ENCODE measurements at regions not wholly inside any gene's neighbourhood (a gene's known extent, or its start where the extent isn't known, plus 50 kb on each side); places are given as distances from the start of the nearest gene placed in this dataset.
"Not testable (repeated sequence)": the region's sequence is repeated elsewhere in the genome, so short reads cannot be mapped to it uniquely, and the experiment has no call there.

- no peak for DNase-seq
These were observed 293.5 kb downstream of the LTN1 start for GRCh38 chr21:28699186-28699585.

GRCh38 chr21:28696844-28697410, 295.8 kb downstream of the LTN1 start:
- no peak for DNase-seq

- DNase-seq: no peak
These were observed 299.2 kb downstream of the LTN1 start for GRCh38 chr21:28693476-28693875.

DNA sequence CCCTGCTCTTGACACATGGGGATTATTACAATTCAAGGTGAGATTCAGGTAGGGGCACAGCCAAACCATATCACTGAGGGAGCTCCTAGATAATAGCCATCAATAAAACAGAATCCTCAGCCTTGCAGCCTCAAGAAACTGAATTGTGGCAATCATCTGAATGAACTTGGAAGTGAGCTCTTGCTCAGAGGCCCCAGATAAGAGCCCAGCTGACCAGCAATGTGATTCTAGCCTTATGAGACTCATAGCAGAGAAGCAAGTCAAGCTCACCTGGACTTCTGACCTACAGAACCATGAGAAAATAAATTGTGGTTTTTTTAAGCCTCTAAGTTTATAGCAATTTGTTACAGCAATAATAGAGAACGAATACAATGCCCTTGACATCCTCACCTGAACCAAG, 302.5 kb downstream of the LTN1 start:
- DNase-seq: no peak

DNA sequence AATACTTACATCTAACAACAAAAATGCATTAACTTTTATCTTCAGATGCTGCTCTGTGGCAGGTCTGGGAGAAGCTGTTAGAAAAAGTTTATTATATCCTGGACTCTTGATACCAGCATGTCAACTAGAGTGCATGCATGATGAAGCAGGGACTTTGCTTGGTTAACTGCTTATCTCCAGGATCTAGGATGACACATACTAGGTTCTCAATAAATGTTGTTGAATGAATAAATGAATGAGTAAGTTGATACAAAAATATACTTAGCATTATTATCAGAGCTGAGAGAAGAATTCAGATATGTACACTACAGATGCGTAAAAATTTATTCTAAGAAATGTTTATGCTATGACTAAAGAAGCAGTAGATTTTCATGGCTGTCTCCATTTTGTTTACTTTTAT, 304.3 kb downstream of the LTN1 start:
- no peak for DNase-seq

- DNase-seq: no peak
These were observed 305.1 kb downstream of the LTN1 start for GRCh38 chr21:28687586-28687985.

GRCh38 chr21:28683982-28684752, 308.5 kb downstream of the LTN1 start:
- DNase-seq: no peak

GRCh38 chr21:28682884-28683283, 309.8 kb downstream of the LTN1 start:
- DNase-seq: not testable (repeated sequence)

- DNase-seq: not testable (repeated sequence)
These were observed 315.6 kb downstream of the LTN1 start for GRCh38 chr21:28677096-28677495.

DNA sequence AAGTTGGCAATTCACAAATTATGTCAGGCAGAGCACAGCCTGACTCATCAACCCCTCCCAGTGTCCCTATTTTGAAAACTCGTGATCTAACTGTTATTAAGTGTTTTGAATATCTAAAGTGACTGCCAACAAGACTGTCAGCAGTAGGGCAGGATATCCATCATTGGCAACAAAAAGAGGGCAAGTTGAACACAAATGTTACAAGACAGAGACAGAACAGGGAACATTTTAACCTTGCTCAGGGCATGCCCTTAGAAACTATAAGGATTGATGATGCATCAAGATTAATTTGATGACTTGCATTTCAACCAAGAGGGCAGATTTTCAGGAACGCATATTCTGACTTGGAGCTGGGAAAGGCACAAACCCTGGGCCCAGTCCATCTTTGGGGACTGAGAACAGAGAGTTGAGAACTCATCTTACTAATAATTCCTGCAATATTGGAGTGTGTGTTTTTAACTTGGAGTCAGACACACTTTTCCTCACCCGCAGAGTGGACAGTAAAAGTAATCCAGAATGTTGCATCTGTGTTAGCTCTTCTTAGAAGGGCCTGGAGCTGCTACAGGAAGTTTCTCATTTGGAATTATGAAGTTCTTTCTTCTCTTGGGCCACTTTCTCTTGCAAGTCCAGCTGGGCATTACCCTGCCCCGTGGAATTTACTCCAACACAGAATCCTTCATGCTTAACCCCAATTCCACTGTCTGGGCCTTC, 317.2 kb downstream of the LTN1 start:
- DNase-seq: no peak

DNA sequence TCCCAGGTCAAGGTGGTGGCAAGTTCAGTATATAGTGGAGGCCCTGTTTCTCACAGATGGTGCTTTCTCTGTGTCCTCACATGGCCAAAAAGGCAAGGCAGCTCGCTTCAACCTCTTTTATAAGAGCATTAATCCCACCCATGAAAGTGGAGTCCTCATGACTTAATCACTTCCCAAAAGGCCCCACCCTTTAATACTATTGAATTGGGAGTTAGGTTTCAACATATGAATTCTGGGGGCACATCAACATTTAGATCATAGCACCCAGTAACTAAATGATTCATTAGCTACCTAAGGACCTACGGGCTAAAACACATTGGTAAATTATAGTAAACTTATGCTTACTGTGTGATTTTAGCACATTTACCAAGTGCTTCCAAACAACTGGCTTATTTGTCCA, 317.9 kb downstream of the LTN1 start:
- no peak for DNase-seq

GRCh38 chr21:28671549-28672195, 321.0 kb downstream of the LTN1 start:
- no peak for DNase-seq

DNA sequence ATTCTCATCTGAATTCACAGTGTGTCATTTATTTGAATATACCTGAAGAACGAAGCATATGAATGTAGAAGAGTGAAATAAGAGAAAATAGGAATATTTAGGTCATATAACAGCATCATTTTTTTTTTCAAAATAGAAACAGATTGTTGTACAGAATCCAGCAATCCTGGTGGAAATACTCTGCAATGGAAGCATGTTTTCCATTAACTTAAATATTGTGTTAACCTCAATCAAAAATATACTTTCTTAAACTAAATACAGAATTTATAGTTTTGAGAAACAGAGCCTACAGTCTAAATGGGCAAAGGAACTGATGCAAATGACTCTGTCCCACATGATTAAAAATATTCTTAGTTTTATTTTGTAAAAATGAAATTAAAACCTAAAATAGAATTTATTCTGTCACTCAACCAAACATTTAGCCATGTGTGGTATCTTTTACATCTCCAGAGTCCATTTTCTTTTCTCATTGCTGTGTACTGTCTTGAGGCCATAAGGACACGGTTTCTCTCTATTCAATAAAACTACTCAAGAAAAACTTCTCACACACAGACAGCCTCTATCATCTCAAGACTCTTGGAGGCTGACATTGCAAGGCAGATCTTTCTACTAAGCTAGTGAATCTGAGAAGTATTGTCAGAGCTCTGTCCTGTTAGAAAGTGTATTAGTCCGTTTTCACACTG, 322.6 kb downstream of the LTN1 start:
- DNase-seq: no peak

DNA sequence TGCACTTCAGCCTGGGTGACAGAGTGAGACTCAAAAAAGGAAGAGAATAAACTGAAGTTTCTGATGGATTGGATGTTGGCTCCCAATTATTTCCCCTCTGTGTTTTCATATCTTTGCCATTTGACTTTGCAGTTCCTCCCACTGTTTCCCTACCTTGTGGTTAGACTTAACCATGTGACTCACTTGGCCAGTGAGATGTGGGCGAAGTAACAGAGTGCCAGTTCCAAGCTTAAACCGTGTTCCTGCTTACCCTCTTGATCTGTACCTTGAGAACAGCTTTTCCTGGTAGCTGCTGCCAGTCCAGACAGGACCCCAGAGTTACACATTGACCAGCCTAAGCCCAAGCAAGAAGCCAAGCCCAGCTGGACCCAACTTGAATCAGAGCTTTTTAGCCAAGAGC, 323.4 kb downstream of the LTN1 start:
- no peak for DNase-seq

DNA sequence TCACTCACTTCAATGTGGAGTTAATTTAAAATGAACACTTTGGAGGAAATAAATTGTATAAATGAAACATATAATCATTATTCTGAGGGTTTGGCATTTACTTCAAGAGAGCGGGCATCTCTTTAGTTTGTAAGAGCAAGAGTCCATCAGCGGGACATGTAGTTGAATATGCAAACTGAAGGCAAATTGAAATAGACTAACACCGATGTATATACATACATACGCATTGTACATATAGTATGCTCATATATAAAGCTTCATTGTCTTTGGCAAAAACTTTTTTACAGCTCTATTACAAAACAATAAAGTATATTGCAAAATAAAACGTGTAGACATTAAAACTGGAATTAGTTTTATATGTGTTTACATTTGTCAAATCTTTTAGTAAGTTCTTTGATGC, 328.9 kb downstream of the LTN1 start:
- no peak for DNase-seq

DNA sequence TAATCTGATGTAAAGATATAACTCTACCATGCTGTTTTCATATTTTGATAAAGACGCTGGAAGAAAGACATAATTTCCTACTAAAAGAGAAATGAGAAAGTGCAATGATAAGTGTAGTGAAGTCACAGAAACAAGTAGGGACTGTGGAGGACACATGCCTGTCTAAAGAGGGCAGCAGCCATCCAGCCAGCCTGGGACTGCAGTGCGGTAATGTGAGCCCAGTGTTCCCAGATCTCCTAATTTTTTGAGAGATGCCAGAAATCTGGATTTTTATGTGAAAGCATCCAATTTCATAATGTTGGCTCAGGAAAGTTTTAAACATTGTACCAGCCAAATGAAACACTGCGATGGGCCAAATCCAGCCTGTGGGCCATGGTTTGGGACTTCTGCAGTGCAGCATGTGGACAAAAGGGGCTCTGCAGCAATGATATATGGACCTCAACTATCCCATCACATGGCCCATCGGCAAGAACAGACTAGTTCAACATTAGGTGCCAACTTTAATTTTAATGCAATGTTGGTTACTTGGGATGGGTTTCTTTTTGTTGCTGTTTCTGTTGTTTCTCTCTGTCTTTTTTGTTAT, 329.5 kb downstream of the LTN1 start:
- DNase-seq: no peak

DNA sequence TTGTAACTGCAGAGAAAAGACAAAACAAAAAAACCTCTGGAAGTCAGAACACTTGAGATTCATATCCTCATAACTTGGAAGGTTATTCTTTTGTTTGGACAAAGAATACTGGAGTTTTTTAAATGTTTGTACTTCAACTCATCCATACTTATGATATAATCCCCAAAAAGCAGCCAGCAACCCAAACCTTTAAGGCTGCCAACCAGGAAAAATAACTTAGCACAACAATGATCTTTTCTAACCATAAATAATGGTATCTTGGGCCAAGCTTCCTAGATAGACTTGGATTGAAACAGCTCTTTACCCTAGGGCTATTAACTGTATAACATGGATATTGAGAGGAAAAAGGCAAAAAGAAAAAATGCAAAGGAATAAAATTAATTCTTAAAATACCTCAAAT, 335.1 kb downstream of the LTN1 start:
- DNase-seq: no peak

DNA sequence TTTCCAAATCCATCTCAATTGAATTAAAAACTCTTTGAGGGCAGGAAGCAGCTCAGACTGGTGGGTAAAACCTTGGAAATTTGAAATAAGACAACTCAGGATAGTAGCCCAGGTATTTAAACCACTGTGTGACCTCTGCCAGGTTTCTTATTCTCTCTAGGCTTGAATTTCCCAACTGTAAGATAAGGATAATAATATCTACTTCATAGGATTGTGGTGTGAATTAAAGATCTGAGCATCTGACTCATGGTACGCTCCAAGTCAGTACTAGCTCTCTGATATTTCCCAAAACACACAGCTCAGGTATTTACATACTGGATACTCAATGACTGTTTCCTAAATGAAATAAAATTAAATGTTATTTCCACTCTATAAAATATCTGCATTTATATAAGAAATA, 337.2 kb downstream of the LTN1 start:
- no peak for DNase-seq

GRCh38 chr21:28654406-28654805, 338.3 kb downstream of the LTN1 start:
- no peak for DNase-seq

DNA sequence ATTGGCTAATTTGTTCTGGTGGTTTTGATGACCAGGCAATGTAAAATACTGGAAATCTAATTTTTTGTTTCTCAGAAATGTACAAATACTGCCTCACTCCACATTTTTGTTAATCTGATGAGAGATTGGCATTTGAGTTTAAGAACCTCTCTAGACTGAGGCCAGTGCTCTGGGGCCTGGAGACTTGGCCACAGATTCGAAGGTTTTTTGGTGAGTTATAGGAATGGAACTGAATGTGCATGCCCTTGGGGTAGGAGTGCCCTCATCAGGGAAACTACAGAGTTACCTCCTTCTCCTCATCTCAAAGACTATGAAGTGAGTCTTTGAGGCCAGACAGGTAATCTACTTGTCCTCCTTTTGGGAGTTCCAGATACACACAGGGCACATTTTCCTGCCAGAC, 347.9 kb downstream of the LTN1 start:
- DNase-seq: no peak

- DNase-seq: no peak
These were observed 349.8 kb downstream of the LTN1 start for GRCh38 chr21:28642891-28643290.

- DNase-seq: no peak
These were observed 350.9 kb downstream of the LTN1 start for GRCh38 chr21:28641731-28642130.

DNA sequence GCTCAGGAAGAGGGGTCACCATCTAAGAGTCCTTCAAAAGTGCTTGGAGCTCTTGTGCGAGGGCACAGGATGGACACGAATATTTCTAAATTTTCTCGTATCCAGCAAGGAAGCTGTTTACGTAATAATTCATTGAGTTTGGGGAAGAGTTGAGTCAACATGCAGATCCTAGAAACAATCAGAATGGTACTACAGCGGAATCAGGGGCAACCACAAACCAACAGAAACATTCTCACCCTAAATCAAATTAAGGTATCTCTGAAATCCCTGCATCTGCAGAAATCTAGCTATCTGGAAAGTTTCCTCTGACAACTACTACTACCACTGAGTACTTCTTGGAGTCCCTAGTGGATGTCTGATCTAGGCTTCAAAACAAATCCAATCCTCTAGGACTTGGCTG, 352.4 kb downstream of the LTN1 start:
- DNase-seq: peak; percentile 54

Measured in activated CD4-positive, alpha-beta T cell treated with anti-CD3 and anti-CD28 coated beads, Interleukin-10, Interleukin-2, amounts not matched to agents 100 ng/mL and 50 ng/mL, durations not matched to agents 16 hours and 8 hours (primary cell).